Peyer's patch (tissue), 4 donors: ENCODE measurements at regions not wholly inside any gene's neighbourhood (a gene's known extent, or its start where the extent isn't known, plus 50 kb on each side); places are given as distances from the start of the nearest gene placed in this dataset.

ENCODE experiments used
- DNase-seq, 3 donors: peaks; one replicate each; pipeline ENCODE4 v3.0.0-alpha.2; 2017 to 2019
- H3K27ac ChIP-seq, 4 donors: fragments of 200-600 bp; sonication (generic); one replicate each; pipeline ENCODE4 v1.5.1; 2016 to 2019
- H3K27me3 ChIP-seq, 2 donors: fragments of 200-600 bp; sonication (generic); one replicate each; pipeline ENCODE4 v1.5.1; 2019
- H3K36me3 ChIP-seq, 3 donors: fragments of 200-600 bp; sonication (generic); one replicate each; pipeline ENCODE4 v1.5.1; 2016 to 2019
- H3K4me1 ChIP-seq, 4 donors: fragments of 200-600 bp; sonication (generic); one replicate each; pipeline ENCODE4 v1.5.1; 2016 to 2019
- H3K4me3 ChIP-seq, 4 donors: fragments of 200-600 bp; sonication (generic); 1 replicate in 3 of 4; 2 replicates in 1 of 4; pipeline ENCODE4 v1.5.1; 2016 to 2019; ENCODE audit warnings: mild to moderate bottlenecking in 1 of 4
- H3K9me3 ChIP-seq, 4 donors: fragments of 200-600 bp; sonication (generic); one replicate each; pipeline ENCODE4 v1.5.1; 2016 to 2019; ENCODE audit warnings: mild to moderate bottlenecking in 1 of 4
- POLR2A ChIP-seq, 2 donors: fragments of 450-650 bp; IDR thresholded peaks; one replicate each; pipeline ENCODE4 v1.5.1; 2017; ENCODE audit warnings: antibody characterized with exemption in 2 of 2, mild to moderate bottlenecking in 2 of 2, moderate library complexity in 2 of 2
- TF ChIP-seq, protein P1 (sequence below), 6 experiments: fragments of 450-650 bp in 4 of 6; fragments of 200-600 bp in 2 of 6; sonication (generic) in 1 of 6; IDR thresholded peaks; one replicate each; pipeline ENCODE4 v1.5.1; 2017 to 2019; ENCODE audit warnings: antibody characterized with exemption in 6 of 6, mild to moderate bottlenecking in 3 of 6, moderate library complexity in 1 of 6

GRCh38 chr16:14369734-14370598 lies 260.1 kb downstream of the PARN start:
- no peaks in the 10 kb centered on the region for H3K27me3 ChIP-seq
- DNase-seq, result no peak
- no peak for TF ChIP-seq POLR2A (IDR thresholded peaks at IDR 0.05)
- TF ChIP-seq, protein P1, sequence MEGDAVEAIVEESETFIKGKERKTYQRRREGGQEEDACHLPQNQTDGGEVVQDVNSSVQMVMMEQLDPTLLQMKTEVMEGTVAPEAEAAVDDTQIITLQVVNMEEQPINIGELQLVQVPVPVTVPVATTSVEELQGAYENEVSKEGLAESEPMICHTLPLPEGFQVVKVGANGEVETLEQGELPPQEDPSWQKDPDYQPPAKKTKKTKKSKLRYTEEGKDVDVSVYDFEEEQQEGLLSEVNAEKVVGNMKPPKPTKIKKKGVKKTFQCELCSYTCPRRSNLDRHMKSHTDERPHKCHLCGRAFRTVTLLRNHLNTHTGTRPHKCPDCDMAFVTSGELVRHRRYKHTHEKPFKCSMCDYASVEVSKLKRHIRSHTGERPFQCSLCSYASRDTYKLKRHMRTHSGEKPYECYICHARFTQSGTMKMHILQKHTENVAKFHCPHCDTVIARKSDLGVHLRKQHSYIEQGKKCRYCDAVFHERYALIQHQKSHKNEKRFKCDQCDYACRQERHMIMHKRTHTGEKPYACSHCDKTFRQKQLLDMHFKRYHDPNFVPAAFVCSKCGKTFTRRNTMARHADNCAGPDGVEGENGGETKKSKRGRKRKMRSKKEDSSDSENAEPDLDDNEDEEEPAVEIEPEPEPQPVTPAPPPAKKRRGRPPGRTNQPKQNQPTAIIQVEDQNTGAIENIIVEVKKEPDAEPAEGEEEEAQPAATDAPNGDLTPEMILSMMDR (IDR thresholded peaks at IDR 0.05), result no peak
- H3K9me3 ChIP-seq, result no peaks in the 10 kb centered on the region
- no peak overlapping the region for H3K4me3 ChIP-seq
- H3K27ac ChIP-seq, result no peak overlapping the region
- H3K4me1 ChIP-seq, result no peaks in the 10 kb centered on the region
- H3K36me3 ChIP-seq, result no peaks in the 10 kb centered on the region

DNA sequence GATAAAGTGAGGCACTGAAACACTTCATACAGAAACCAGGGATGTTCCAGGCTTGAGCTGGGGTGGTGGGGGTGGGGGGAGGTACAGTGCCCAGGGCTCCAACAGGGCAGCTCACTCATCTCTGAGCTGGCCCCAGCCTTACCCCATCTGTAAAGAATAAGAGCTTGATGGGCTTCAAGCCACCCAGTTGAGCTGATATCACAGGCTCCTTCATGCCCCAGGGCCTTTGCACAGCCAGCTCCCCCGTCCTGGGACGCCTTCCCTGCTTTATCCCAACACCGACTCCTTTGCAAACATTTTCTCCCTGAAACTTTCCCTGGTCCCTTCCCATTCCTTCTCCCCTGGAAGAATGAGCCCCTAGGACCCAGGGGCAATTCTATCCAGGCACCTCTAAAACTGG lies 261.7 kb downstream of the PARN start:
- TF ChIP-seq, protein P1 (IDR thresholded peaks at IDR 0.05), result no peak
- Histone ChIP-seq H3K27me3 (no peaks in the 10 kb centered on the region), H3K9me3 (no peaks in the 10 kb centered on the region), H3K4me1 (no peaks in the 10 kb centered on the region), H3K4me3 (no peak overlapping the region), H3K27ac (no peak overlapping the region), H3K36me3 (no peaks in the 10 kb centered on the region)
- no peak for DNase-seq

GRCh38 chr16:14366974-14367707 lies 262.9 kb downstream of the PARN start:
- H3K9me3 ChIP-seq, result no peaks in the 10 kb centered on the region
- H3K27me3 ChIP-seq, result no peaks in the 10 kb centered on the region
- DNase-seq, result no peak
- H3K27ac ChIP-seq, result no peak overlapping the region
- H3K4me3 ChIP-seq, result no peak overlapping the region
- no peaks in the 10 kb centered on the region for H3K4me1 ChIP-seq
- TF ChIP-seq POLR2A (IDR thresholded peaks at IDR 0.05), result no peak
- TF ChIP-seq, protein P1 (IDR thresholded peaks at IDR 0.05), result no peak
- H3K36me3 ChIP-seq, result no peaks in the 10 kb centered on the region

- TF ChIP-seq, protein P1 (IDR thresholded peaks at IDR 0.05), result no peak
- no peak for TF ChIP-seq POLR2A (IDR thresholded peaks at IDR 0.05)
- no peaks in the 10 kb centered on the region for H3K27me3 ChIP-seq
- H3K9me3 ChIP-seq, result no peaks in the 10 kb centered on the region
- no peaks in the 10 kb centered on the region for H3K4me1 ChIP-seq
- no peaks in the 10 kb centered on the region for H3K36me3 ChIP-seq
- no peak for DNase-seq
- no peak overlapping the region for H3K27ac ChIP-seq
- H3K4me3 ChIP-seq, result no peak overlapping the region
Observed at GRCh38 chr16:14366447-14366846, 263.6 kb downstream of the PARN start.

GRCh38 chr16:14365200-14365851 lies 264.7 kb downstream of the PARN start:
- Histone ChIP-seq H3K4me3 (no peak overlapping the region), H3K9me3 (no peaks in the 10 kb centered on the region), H3K36me3 (no peaks in the 10 kb centered on the region), H3K27me3 (no peaks in the 10 kb centered on the region), H3K27ac (no peak overlapping the region), H3K4me1 (no peaks in the 10 kb centered on the region)
- TF ChIP-seq, protein P1 (IDR thresholded peaks at IDR 0.05), result no peak
- no peak for TF ChIP-seq POLR2A (IDR thresholded peaks at IDR 0.05)
- no peak for DNase-seq
